ENCODE measurements at regions not wholly inside any gene's neighbourhood (a gene's known extent, or its start where the extent isn't known, plus 50 kb on each side); places are given as distances from the start of the nearest gene placed in this dataset.
"Not testable (repeated sequence)": the region's sequence is repeated elsewhere in the genome, so short reads cannot be mapped to it uniquely, and the experiment has no call there.

DNA sequence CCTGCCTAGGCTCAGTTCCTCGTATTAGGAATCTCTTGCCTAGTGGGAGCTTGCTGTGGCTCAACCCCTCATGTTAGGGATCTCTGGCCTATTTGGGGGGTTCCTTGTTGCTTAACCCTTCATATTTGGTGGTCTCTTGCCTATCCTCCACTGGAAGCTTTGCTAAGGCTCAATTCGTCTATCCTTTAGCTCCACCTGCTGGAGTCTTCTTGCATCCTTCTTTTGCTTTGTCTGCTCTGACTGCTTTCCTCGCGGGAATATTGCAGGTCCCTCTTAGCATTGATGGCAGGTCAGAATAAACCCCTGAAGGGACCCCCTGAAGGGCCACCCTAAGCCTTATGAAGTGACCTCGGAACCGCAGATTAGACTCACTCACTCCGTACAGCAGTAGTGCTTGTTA, 203.0 kb upstream of the TBX18 start:
- no peak for DNase-seq (ENCODE audit: low read depth in 4 of 4, low spot score in 1 of 4)

- no peak for DNase-seq (ENCODE audit: low read depth in 4 of 4, low spot score in 1 of 4)
These were observed 188.8 kb upstream of the TBX18 start for GRCh38 chr6:84953111-84953755.

GRCh38 chr6:84944926-84945325, 180.5 kb upstream of the TBX18 start:
- DNase-seq (ENCODE audit: low read depth in 4 of 4, low spot score in 1 of 4): not testable (repeated sequence)

DNA sequence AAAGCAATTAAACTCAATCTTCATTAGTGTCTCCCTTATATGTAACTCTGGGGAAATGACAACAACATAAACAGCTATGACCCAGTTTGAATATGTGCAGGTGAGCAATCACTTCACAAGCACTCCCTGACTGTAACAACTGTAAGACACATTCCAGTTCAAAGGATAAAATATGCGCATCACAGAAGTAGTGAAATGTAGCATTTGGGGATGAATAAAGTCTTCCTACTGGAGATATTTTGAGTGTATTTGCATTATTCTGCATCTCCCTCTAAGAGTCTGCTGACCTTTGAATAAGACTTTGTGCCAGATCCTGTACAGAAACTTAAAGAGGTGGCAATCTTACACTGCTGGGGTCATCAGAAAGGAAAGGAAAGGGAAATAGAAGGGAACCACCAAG, 179.5 kb upstream of the TBX18 start:
- no peak for DNase-seq (ENCODE audit: low read depth in 4 of 4, low spot score in 1 of 4)

GRCh38 chr6:84941609-84942008, 177.2 kb upstream of the TBX18 start:
- not testable (repeated sequence) for DNase-seq (ENCODE audit: low read depth in 4 of 4, low spot score in 1 of 4)

DNA sequence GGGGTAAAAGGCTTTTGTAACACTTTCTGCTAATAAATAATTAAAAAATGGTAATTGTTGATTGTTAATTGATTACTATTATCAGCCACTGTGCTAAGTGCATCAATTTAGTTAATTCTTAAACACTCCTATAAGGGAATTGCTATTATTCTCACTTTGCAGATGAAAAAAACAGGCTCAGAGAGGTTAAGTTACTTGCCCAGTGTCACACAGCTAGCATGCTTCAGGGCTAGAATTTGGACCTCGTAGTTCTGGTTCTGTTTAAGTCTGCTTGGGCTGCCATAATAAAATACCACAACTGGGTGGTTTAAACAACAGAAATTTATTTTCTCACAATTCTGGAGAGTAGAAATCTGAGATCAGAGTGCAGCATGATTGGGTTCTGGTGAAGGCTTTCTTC, 164.8 kb upstream of the TBX18 start:
- DNase-seq (ENCODE audit: low read depth in 4 of 4, low spot score in 1 of 4): no peak

DNA sequence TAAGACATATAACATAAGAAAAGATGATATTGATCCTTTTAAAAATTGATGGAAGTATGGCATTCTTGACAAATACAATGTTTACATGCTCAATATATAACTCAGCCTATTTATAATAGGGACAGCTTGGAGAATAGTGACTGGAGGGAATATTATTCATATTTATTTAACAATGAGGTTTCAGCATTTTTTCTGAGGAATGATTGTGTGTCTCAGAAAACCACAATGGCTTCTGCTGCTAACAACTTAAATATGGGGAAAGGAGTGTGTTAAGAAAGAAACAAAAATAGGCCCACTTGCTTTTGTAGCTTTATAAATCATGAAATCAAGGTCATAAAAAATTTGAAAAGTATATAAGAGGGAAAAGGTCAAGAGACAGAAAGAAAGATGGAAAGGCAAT, 163.2 kb upstream of the TBX18 start:
- no peak for DNase-seq (ENCODE audit: low read depth in 4 of 4, low spot score in 1 of 4)

DNA sequence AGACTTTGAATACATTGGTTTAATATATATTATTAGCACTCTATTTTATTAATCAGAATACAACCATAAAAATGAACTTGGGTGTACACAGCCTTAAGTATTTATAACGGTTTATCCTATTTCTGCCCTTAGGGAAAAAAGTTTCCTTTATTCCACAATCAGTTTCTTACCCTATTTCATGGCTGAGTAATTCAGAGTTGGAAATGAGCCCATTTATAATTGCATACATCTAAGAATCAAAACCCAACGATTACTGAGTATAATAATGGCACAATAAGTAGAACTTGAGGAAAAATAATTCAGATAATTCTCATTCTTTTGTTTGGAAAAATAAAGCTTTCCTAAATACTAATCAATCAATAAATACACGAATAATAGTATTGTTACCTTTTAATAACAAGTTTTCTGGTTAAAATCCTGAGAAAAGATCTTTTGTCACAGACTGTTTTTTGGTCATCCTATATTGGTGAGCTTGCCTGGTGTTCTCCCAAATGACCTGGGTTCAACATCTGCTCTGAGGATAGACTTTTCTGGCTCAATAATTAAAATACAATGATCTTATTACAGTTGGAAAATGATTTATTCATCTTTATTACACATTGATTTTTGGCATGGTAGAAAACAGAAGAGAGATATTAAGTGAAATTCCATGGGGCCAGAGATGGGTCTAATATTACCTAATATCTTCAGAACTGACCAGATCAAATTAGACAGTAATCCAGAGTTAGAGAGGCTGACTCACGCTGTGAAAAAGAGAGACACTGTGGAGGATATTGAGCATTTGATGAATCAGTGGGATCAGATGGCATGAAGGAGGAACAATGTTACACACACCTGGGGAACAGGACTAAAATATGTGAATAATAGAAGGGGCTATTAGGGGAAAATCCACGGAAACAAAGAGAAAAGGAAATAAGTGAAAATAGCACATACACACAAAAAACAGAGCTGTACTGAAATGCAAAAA, 162.1 kb upstream of the TBX18 start:
- DNase-seq (ENCODE audit: low read depth in 4 of 4, low spot score in 1 of 4): no peak

- DNase-seq (ENCODE audit: low read depth in 4 of 4, low spot score in 1 of 4): no peak
These were observed 157.5 kb upstream of the TBX18 start for GRCh38 chr6:84921891-84922290.

DNA sequence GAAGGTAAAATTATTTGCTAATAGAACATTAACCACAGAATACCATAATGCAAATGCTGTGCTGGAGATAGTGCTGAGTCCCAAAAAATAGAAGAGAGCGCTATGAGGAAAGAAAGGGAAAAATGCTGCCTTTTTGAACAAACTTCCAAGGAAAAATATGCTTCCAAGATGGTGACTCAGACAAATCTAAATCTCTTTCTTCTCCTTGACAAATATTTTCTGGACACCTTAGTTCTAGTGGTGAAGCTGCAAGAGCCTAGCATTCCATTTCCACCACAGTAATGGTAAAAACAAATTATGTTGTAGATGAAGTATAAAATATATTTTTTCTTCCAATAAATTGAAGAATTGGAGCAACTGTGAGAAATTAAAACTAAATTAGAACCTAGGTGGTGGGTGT, 155.6 kb upstream of the TBX18 start:
- DNase-seq (ENCODE audit: low read depth in 4 of 4, low spot score in 1 of 4): no peak

- no peak for DNase-seq (ENCODE audit: low read depth in 4 of 4, low spot score in 1 of 4)
These were observed 152.3 kb upstream of the TBX18 start for GRCh38 chr6:84916704-84917103.

- no peak for DNase-seq (ENCODE audit: low read depth in 4 of 4, low spot score in 1 of 4)
These were observed 148.3 kb upstream of the TBX18 start for GRCh38 chr6:84912472-84913322.

DNA sequence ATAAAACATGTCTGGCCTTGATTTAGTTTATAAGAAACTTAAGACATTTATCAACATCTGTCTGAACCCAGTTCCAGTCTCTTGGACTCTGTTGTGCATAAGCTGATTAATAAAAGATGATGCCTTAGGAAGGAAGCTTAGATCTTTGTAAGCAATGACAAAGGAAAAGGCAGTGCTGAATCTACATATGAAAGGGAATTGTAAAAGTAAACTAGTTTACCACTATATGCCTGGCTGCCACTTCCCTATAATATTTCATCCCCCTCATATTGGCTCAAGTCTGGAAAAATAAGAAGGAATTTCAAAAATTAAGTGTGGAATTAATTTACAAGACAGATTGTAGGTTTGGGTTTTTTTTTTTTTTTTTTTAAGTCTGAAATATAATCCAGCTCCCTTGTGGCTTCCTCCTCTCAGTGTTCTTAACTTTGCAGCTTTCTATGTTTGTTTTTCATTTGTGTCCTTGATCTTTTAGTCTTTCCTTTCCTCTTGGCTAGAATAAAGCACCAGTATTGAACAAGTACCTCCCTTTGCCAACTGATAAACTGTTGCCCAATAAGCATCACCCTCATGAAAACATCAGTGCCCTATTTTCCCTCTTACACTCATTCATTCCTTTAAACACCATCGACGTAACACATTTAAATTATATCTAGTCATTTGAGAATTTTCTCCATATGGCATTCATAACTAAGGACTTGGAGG, 146.7 kb upstream of the TBX18 start:
- no peak for DNase-seq (ENCODE audit: low read depth in 4 of 4, low spot score in 1 of 4)

GRCh38 chr6:84908304-84908904, 144.0 kb upstream of the TBX18 start:
- DNase-seq (ENCODE audit: low read depth in 4 of 4, low spot score in 1 of 4): no peak

DNA sequence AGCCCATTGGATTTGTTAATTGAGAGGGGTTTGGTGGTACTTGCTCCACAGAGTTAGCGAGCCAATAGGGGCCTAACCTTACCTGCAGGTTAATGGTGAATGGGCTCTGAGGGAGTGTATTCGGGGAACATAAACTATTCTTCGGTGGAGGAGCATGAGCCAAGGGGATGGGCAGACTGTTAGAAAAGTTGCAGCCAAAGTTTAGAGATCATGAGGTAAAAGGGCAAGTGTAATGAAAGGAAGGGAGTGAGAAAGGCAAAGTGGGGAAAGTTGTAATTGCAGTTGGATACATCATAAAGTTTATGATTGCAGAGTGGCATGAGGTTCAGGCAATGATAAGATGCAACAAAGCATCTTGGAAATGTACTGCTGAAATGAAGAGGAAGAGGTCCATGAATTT, 142.1 kb upstream of the TBX18 start:
- no peak for DNase-seq (ENCODE audit: low read depth in 4 of 4, low spot score in 1 of 4)

GRCh38 chr6:84905823-84906222, 141.4 kb upstream of the TBX18 start:
- no peak for DNase-seq (ENCODE audit: low read depth in 4 of 4, low spot score in 1 of 4)

DNA sequence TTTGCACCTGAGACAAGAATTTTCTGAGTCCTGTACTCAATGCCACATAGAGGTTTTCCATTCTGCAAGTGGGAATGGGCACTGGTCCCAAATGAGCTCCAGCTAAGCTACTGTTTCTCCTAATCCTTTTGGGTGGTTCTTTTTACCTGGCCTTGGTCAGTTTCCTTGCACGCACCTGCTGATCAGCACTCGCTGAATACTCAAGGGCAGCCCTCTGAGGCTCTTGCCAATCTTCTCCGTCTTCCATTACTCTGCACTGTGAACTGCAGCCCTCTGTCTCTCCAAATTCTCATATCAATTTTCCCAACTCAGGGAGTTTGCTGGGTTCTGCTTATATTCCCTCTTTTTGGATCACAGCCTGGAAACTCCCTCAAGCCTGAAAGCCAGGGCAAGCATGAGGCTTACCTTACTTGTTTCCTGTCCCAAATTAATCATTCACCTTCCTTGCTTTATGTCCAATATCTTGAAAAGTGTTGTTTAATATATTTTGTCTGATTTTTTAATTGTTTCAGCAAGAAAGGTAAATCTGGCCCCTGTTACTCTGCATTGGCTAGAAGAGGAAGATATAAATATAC, 138.0 kb upstream of the TBX18 start:
- no peak for DNase-seq (ENCODE audit: low read depth in 4 of 4, low spot score in 1 of 4)

DNA sequence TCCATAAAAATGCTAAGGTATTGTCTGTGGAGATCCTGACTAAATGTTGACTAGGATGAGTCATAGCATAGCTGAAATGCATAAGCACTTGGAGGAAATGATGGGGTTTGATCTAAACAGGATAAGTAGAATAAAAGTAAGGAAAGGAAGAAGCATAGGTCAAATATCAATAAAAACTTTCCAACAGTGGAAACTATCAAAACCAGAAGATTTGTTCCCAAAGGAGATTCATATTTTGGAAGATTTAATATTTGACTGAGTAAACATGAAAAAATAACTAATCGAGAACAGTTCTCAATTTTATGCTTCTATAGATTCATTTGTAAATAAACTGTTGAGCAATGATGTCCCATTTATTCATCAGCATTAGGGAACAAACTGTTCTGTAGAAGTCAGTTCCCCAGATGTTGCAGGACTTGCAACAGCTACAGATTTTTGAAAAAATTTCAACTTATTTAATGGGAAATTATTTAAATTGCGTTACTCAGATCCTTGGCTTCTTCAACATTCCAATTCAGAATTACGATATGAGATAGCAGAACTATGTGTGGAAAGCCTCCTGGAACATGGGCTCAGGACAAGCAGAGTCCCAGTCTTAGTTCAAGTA, 133.7 kb upstream of the TBX18 start:
- no peak for DNase-seq (ENCODE audit: low read depth in 4 of 4, low spot score in 1 of 4)

DNA sequence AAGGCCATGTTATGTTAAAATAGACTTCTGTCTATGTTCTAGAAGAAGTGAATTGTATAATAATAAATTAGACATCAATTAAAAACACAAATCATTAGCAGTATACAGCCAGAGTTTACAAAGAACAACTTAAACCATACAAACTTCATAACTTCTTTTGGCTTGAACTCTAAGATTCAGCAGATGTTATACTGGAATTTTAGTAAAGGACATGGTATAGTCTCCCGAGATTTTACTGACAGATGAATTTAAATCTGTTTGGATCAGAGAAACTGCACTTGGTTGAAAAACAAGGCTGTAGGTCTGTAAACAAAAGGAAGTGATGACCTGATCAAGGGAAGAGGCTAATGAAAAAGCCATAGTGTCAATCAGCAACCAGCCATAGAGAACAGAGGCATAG, 132.6 kb upstream of the TBX18 start:
- DNase-seq (ENCODE audit: low read depth in 4 of 4, low spot score in 1 of 4): no peak

- no peak for DNase-seq (ENCODE audit: low read depth in 4 of 4, low spot score in 1 of 4)
These were observed 128.3 kb upstream of the TBX18 start for GRCh38 chr6:84892671-84893070.
